ENCODE measurements at regions not wholly inside any gene's neighbourhood (a gene's known extent, or its start where the extent isn't known, plus 50 kb on each side); places are given as distances from the start of the nearest gene placed in this dataset.

DNA sequence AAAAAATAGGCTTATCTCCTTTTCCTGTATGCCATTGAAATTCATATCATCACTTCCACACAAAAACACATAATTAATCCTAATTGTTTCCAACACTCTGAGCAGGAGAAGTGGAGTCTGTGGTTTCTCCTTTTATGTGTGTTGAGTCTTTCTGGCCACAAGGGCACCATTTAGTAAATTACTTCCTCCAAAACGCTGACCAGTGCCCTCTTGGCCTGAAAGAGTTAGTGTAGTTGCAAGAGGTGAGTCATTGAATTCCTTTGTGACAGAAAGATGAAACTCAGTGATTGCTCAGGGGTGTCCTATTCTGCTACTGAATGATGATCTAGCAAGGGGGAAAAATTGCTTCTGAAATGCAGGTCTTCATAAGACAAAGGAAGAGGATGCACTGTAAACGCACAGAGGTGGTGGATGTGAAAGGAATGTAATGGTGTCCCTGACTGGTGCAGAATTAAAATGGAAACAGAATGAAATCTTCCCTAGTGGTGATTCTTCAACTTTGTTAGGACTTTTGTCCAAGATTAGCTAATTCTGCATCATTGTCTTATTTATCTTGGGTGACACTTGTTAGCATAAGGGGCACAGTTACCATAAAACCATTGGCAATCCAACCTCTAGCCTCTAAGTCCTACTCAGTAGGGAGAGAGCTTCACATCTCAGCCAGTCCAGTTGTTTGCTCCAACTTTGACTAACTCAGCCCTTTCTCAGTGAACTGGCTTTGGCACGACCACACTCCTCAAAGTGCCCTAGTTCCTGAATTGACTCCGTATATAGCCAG is 208.4 kb upstream of the NANOGP8 start:
- WGBS, 2 experiments (ENCODE audit: low coverage in 1 of 2, low lambda C conversion rate in 2 of 2, missing lambda C conversion rate in 2 of 2), result 53 to 60% methylated on average over 4 of the region's 4 CpGs
- Histone ChIP-seq H3K36me3 (ENCODE audit: low read depth) (no peaks in the 10 kb centered on the region), H3K4me1 (ENCODE audit: insufficient read depth) (peaks cover 14% of the 10 kb centered on the region), H3K27me3 (replicated peaks; ENCODE audit: insufficient read depth) (no peaks in the 10 kb centered on the region), H3K27ac (no peak overlapping the region), H3K9me2 (ENCODE audit: insufficient read depth) (no peaks in the 10 kb centered on the region), H3K79me2 (ENCODE audit: insufficient read depth) (no peaks in the 10 kb centered on the region), H3K4me2 (ENCODE audit: unreplicated experiment) (peak overlapping the region; percentile 1), H3K9me3 (ENCODE audit: low read depth) (no peaks in the 10 kb centered on the region), H3F3A (ENCODE audit: insufficient read depth) (peaks cover 15% of the 10 kb centered on the region), H4K20me1 (ENCODE audit: insufficient read depth) (no peaks in the 10 kb centered on the region), H3K9ac (no peak overlapping the region), H3K4me3 (no peak overlapping the region), H2AFZ (no peak overlapping the region)
- peak; percentile 82 for DNase-seq
- TF ChIP-seq EZH2 (IDR thresholded peaks at IDR 0.05; ENCODE audit: insufficient read depth, poor library complexity, severe bottlenecking) (no peak), EZH2phosphoT487 (IDR thresholded peaks at IDR 0.05; ENCODE audit: insufficient read depth, low read depth) (no peak)
- in situ Hi-C loops (cut with MboI), result loop anchor here (10.0 to 25.0 kb wide), 3 partner anchors 151 to 1819 kb away; partner anchors contain the start of gene MEIS2

DNA sequence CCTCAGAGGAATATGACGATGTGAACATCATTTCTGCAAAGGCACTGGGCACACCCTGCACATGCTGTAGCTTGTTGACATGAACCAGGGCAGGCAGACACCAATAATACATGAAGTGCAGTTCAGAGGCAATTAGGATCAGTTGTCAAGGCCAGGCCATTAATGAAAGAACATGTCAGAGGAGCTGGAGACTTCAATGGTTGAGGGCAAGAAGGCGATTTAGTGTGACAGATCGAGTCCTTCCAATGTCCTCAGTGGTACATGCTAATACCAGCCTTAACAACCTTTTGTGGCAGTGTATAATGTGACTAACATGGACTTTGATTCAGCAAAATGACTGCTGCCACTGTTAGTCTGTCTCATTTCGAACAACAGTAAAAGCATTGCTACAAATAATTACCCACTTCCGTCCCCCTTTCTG is 205.2 kb upstream of the NANOGP8 start:
- no peaks in the 10 kb centered on the region for H3K36me3 ChIP-seq (ENCODE audit: low read depth)
- H3K9ac ChIP-seq, result no peak overlapping the region
- DNase-seq, result no peak
- H3F3A ChIP-seq (ENCODE audit: insufficient read depth), result peaks cover 15% of the 10 kb centered on the region
- no peaks in the 10 kb centered on the region for H3K79me2 ChIP-seq (ENCODE audit: insufficient read depth)
- peaks cover 14% of the 10 kb centered on the region for H3K4me1 ChIP-seq (ENCODE audit: insufficient read depth)
- H3K9me3 ChIP-seq (ENCODE audit: low read depth), result no peaks in the 10 kb centered on the region
- no peaks in the 10 kb centered on the region for H3K27me3 ChIP-seq (replicated peaks; ENCODE audit: insufficient read depth)
- H3K9me2 ChIP-seq (ENCODE audit: insufficient read depth), result no peaks in the 10 kb centered on the region
- H3K4me2 ChIP-seq (ENCODE audit: unreplicated experiment), result no peak overlapping the region
- no peak overlapping the region for H3K27ac ChIP-seq
- no peaks in the 10 kb centered on the region for H4K20me1 ChIP-seq (ENCODE audit: insufficient read depth)
- 95 to 96% methylated on average over 5 of the region's 5 CpGs for WGBS, 2 experiments (ENCODE audit: low coverage in 1 of 2, low lambda C conversion rate in 2 of 2, missing lambda C conversion rate in 2 of 2)
- in situ Hi-C loops (cut with MboI), result loop anchor here (10.0 to 25.0 kb wide), 3 partner anchors 154 to 1822 kb away; partner anchors contain the start of gene MEIS2
- TF ChIP-seq EZH2phosphoT487 (IDR thresholded peaks at IDR 0.05; ENCODE audit: insufficient read depth, low read depth) (no peak), EZH2 (IDR thresholded peaks at IDR 0.05; ENCODE audit: insufficient read depth, poor library complexity, severe bottlenecking) (no peak)
- no peak overlapping the region for H3K4me3 ChIP-seq
- H2AFZ ChIP-seq, result no peak overlapping the region

DNA sequence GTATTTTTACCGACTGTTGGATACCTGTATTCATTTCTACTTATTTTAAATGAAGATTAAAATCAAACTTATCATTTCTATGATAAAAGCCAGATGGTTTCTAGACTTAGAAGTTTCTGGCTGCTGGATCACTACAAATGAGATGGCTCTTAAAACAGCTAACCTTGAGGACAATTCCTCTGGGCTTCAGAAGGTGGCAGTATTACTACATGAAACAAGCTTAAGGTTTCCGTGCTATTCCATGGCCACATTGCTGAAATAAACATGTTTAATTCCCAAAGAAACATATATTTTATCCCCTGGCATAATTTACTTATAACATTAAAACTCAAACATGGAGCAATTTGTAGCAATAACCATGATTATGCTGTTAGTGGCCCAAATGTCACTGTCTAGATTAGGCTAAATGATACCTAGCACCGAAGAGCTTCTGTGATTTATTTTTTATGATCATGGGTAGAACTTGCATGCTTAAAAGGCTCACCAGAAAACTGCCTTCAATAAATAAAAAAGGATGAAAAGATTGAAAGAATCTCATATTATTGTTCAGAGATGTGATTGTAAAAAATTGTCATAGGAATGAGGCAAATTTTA is 204.0 kb upstream of the NANOGP8 start:
- H4K20me1 ChIP-seq (ENCODE audit: insufficient read depth), result no peaks in the 10 kb centered on the region
- no peaks in the 10 kb centered on the region for H3K9me3 ChIP-seq (ENCODE audit: low read depth)
- DNase-seq, result peak; percentile 77
- no peak overlapping the region for H3K9ac ChIP-seq
- H3K4me1 ChIP-seq (ENCODE audit: insufficient read depth), result peaks cover 14% of the 10 kb centered on the region
- TF ChIP-seq EZH2 (IDR thresholded peaks at IDR 0.05; ENCODE audit: insufficient read depth, poor library complexity, severe bottlenecking) (no peak), EZH2phosphoT487 (IDR thresholded peaks at IDR 0.05; ENCODE audit: insufficient read depth, low read depth) (no peak)
- no peak overlapping the region for H2AFZ ChIP-seq
- in situ Hi-C loops (cut with MboI), result loop anchor here (10.0 to 25.0 kb wide), 3 partner anchors 214 to 1823 kb away; partner anchors contain the start of gene MEIS2
- no peaks in the 10 kb centered on the region for H3K36me3 ChIP-seq (ENCODE audit: low read depth)
- H3K79me2 ChIP-seq (ENCODE audit: insufficient read depth), result no peaks in the 10 kb centered on the region
- no peaks in the 10 kb centered on the region for H3K9me2 ChIP-seq (ENCODE audit: insufficient read depth)
- peaks cover 14% of the 10 kb centered on the region for H3F3A ChIP-seq (ENCODE audit: insufficient read depth)
- no peaks in the 10 kb centered on the region for H3K27me3 ChIP-seq (replicated peaks; ENCODE audit: insufficient read depth)
- no peak overlapping the region for H3K4me2 ChIP-seq (ENCODE audit: unreplicated experiment)
- H3K27ac ChIP-seq, result no peak overlapping the region
- H3K4me3 ChIP-seq, result no peak overlapping the region
- WGBS, 2 experiments (ENCODE audit: low coverage in 1 of 2, low lambda C conversion rate in 2 of 2, missing lambda C conversion rate in 2 of 2), result 38 to 40% methylated on average over 3 of the region's 3 CpGs

DNA sequence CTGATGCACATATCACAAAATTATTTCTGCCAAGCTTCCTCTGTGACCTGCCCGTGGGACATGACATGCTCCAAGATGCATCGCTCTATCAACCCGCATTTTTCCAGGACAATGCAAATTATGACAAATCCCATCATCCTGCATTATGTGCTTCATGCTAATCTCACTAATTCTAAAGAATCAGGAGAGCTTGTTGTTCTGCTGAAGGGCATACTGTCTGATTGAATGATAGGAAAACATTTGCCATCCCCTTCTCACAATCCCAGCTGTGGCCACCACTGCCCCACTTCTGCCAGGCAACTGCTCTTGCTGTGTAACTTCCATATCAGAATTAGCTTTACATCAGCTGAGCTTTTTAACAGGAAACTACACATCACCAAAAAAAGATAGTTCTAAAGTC is 203.5 kb upstream of the NANOGP8 start:
- no peaks in the 10 kb centered on the region for H4K20me1 ChIP-seq (ENCODE audit: insufficient read depth)
- no peak for DNase-seq
- H3K4me3 ChIP-seq, result no peak overlapping the region
- H3K79me2 ChIP-seq (ENCODE audit: insufficient read depth), result no peaks in the 10 kb centered on the region
- H3K9ac ChIP-seq, result no peak overlapping the region
- peaks cover 9% of the 10 kb centered on the region for H3F3A ChIP-seq (ENCODE audit: insufficient read depth)
- H2AFZ ChIP-seq, result no peak overlapping the region
- H3K9me3 ChIP-seq (ENCODE audit: low read depth), result no peaks in the 10 kb centered on the region
- H3K4me2 ChIP-seq (ENCODE audit: unreplicated experiment), result no peak overlapping the region
- in situ Hi-C loops (cut with MboI), result loop anchor here (10.0 to 25.0 kb wide), 3 partner anchors 214 to 1824 kb away; partner anchors contain the start of gene MEIS2
- WGBS, 2 experiments (ENCODE audit: low coverage in 1 of 2, low lambda C conversion rate in 2 of 2, missing lambda C conversion rate in 2 of 2), result 89 to 95% methylated on average over 3 of the region's 3 CpGs
- H3K27ac ChIP-seq, result no peak overlapping the region
- no peaks in the 10 kb centered on the region for H3K36me3 ChIP-seq (ENCODE audit: low read depth)
- no peaks in the 10 kb centered on the region for H3K9me2 ChIP-seq (ENCODE audit: insufficient read depth)
- no peak for TF ChIP-seq EZH2phosphoT487 (IDR thresholded peaks at IDR 0.05; ENCODE audit: insufficient read depth, low read depth)
- TF ChIP-seq EZH2 (IDR thresholded peaks at IDR 0.05; ENCODE audit: insufficient read depth, poor library complexity, severe bottlenecking), result no peak
- H3K4me1 ChIP-seq (ENCODE audit: insufficient read depth), result peaks cover 9% of the 10 kb centered on the region
- H3K27me3 ChIP-seq (replicated peaks; ENCODE audit: insufficient read depth), result no peaks in the 10 kb centered on the region

All from GM23248 (cell line).